GM06990 (cell line): ENCODE measurements at regions not wholly inside any gene's neighbourhood (a gene's known extent, or its start where the extent isn't known, plus 50 kb on each side); places are given as distances from the start of the nearest gene placed in this dataset.
"Not testable (repeated sequence)": the region's sequence is repeated elsewhere in the genome, so short reads cannot be mapped to it uniquely, and the experiment has no call there.

Experiments used
- DNase-seq: peaks from one replicate; pipeline ENCODE4 v3.0.0-alpha.2; 2011; ENCODE audit not compliant: insufficient read length; ENCODE audit errors: extremely low read depth
- H3K27me3 ChIP-seq: replicated peaks from 2 replicates; pipeline ENCODE4 v1.6.0; 2011; ENCODE audit warnings: low read length; ENCODE audit not compliant: control insufficient read depth, insufficient read depth
- H3K36me3 ChIP-seq: 2 replicates; pipeline ENCODE4 v1.5.1; 2011; ENCODE audit warnings: low read length; ENCODE audit not compliant: control insufficient read depth, insufficient read depth
- H3K4me3 ChIP-seq: replicated peaks from 2 replicates; pipeline ENCODE4 v1.5.1; 2011; ENCODE audit warnings: low read depth, mild to moderate bottlenecking, control low read depth, low read length
- TF ChIP-seq, protein P1 (sequence below): IDR thresholded peaks from 2 replicates; pipeline ENCODE4 v1.5.1; 2011; ENCODE audit warnings: low read length, control low read depth, mild to moderate bottlenecking, inconsistent platforms; ENCODE audit not compliant: insufficient read depth, poor library complexity, severe bottlenecking

DNA sequence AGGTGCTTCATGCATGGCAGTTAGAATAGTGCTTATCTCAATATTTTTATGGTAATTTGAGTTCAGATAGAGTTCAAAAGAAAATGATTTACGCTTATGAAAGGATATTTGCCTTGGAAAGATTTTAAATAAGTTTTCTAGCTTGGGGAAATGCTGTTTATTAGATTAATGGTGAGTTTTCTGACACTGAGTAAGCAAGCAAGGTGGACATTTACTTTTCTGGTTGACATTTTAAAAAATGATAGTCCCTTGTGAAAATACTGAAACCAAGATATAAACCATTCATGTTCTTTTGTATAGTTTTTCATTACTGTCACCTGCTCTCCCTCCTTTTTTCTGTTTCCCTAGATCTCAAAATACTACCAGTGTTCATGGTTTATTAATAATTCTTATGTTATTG is 1034.8 kb upstream of the SPRY2 start:
- TF ChIP-seq, protein P1, sequence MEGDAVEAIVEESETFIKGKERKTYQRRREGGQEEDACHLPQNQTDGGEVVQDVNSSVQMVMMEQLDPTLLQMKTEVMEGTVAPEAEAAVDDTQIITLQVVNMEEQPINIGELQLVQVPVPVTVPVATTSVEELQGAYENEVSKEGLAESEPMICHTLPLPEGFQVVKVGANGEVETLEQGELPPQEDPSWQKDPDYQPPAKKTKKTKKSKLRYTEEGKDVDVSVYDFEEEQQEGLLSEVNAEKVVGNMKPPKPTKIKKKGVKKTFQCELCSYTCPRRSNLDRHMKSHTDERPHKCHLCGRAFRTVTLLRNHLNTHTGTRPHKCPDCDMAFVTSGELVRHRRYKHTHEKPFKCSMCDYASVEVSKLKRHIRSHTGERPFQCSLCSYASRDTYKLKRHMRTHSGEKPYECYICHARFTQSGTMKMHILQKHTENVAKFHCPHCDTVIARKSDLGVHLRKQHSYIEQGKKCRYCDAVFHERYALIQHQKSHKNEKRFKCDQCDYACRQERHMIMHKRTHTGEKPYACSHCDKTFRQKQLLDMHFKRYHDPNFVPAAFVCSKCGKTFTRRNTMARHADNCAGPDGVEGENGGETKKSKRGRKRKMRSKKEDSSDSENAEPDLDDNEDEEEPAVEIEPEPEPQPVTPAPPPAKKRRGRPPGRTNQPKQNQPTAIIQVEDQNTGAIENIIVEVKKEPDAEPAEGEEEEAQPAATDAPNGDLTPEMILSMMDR: no peak
- Histone ChIP-seq H3K27me3 (no peaks in the 10 kb centered on the region), H3K36me3 (no peaks in the 10 kb centered on the region), H3K4me3 (no peak overlapping the region)
- DNase-seq: no peak

DNA sequence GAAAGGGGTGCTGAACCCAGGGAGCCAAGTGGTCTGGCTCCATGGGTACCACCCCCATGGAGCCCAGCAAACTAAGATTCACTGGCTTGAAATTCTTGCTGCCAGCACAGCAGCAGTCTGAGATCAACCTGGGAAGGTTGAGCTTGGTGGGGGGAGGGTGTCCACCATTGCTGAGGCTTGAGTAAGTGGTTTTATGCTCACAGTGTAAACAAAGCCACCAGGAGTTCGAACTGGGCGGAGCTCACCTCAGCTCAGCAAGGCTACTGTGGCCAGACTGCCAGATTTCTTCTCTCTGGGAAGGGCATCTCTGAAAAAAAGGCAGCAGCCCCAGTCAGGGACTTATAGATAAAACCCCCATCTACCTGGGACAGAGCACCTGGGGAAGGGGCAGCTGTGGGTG is 1021.8 kb upstream of the SPRY2 start:
- not testable (repeated sequence) for H3K36me3 ChIP-seq, H3K27me3 ChIP-seq, DNase-seq, H3K4me3 ChIP-seq

DNA sequence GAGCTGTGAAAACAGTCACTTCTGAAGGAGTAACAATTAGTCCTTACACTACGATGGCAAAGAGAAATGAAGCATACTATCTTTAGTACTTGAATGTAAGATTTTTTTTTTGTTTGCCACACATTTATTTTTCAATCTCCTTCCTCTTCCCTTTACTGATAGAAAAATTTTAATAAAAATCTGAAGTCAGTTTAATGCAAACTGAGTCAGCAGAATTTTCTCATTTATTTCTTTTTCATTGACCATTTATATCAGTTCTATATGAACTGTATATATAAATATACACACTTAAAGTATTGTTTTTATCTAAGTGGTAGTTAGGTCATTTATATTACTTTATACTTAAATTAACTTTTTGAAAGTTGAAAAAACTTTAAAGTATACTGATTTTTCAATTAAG is 1009.1 kb upstream of the SPRY2 start:
- no peak for DNase-seq
- Histone ChIP-seq H3K27me3 (no peaks in the 10 kb centered on the region), H3K36me3 (no peaks in the 10 kb centered on the region), H3K4me3 (no peak overlapping the region)
- TF ChIP-seq, protein P1: no peak

DNA sequence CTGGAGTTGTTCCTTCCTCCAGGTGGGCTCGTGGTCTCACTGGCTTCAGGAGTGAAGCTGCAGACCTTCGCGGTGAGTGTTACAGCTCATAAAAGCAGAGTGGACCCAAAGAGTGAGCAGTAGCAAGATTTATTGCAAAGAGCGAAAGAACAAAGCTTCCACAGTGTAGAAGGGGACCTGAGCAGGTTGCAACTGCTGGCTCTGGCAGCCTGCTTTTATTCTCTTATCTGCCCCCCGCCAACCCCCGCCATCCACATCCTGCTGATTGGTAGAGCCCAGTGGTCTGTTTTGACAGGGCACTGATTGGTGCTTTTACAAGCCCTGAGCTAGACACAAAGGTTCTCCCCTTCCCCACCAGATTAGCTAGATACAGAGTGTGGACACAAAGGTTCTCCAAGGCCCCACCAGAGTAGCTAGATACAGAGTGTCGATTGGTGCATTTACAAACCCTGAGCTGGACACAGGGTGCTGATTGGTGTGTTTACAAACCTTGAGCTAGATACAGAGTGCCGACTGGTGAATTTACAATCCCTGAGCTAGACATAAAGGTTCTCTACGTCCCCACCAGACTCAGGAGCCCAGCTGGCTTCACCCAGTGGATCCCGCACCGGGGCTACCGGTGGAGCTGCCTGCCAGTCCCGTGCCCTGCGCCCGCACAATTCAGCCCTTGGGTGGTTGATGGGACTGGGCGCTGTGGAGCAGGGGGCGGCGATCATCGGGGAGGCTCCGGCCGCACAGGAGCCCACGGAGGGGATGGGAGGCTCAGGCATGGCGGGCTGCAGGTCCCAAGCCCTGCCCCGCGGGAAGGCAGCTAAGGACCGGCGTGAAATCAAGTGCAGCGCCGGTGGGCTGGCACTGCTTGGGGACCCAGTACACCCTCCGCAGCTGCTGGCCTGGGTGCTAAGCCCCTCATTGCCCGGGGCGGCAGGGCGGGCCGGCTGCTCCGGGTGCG is 999.5 kb upstream of the SPRY2 start:
- H3K4me3 ChIP-seq, DNase-seq, H3K27me3 ChIP-seq, H3K36me3 ChIP-seq: not testable (repeated sequence)

DNA sequence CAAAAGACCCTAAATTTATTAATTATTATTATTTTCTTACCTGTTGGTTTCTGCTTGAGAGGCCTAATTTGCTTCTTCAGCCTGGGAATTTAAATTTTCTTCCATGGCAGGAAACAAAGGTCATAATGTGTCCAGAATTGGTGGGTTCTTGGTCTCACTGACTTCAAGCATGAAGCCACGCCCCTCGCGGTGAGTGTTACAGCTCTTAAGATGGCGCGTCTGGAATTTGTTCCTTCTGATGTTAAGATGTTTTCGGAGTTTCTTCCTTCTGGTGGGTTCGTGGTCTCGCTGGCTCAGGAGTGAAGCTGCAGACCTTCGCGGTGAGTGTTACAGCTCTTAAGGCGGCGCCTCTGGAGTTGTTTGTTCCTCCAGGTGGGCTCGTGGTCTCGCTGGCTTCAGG is 998.7 kb upstream of the SPRY2 start:
- H3K4me3 ChIP-seq, H3K27me3 ChIP-seq, H3K36me3 ChIP-seq, DNase-seq: not testable (repeated sequence)

DNA sequence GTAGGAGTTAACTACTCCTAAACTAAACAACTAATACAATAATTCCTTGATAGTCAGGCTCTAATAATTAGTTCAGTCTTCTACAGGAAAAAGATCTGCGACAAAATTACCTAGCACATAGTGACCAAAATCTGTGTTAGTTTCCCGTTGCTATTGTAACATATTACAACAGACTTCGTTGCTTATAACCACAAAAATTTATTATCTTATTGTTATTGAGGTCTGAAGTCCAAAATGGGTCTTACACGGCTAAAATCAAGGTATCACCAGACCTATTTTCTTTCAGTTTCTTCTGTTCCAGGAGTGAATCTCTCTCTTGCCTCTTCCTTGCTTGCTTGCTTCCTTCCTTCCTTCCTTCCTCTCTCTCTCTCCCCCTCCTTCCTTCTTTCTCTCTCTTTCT is 993.6 kb upstream of the SPRY2 start:
- TF ChIP-seq, protein P1: no peak
- H3K4me3 ChIP-seq: no peak overlapping the region
- no peak for DNase-seq
- no peaks in the 10 kb centered on the region for H3K36me3 ChIP-seq
- no peaks in the 10 kb centered on the region for H3K27me3 ChIP-seq

DNA sequence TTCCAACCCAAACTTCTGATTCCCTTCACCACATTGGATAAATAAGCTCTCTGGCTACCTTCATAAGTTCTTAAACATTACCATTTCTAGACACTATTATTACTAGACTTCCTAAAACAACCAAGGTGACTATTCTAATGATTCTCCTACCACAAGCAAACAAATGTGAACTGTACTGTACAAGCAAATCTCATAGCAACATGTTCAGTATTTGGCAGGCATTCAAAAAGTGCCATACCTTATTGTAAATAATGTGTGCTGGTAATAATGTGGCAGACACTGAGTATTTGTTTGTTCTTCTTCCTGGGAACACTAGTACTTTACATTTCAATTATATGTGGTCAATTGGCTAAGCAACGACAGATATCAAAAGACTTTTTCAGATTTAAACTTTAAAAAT is 986.0 kb upstream of the SPRY2 start:
- Histone ChIP-seq H3K27me3 (no peaks in the 10 kb centered on the region), H3K36me3 (no peaks in the 10 kb centered on the region), H3K4me3 (no peak overlapping the region)
- DNase-seq: no peak
- TF ChIP-seq, protein P1: no peak
